ENCODE measurements at regions not wholly inside any gene's neighbourhood (a gene's known extent, or its start where the extent isn't known, plus 50 kb on each side); places are given as distances from the start of the nearest gene placed in this dataset.

DNA sequence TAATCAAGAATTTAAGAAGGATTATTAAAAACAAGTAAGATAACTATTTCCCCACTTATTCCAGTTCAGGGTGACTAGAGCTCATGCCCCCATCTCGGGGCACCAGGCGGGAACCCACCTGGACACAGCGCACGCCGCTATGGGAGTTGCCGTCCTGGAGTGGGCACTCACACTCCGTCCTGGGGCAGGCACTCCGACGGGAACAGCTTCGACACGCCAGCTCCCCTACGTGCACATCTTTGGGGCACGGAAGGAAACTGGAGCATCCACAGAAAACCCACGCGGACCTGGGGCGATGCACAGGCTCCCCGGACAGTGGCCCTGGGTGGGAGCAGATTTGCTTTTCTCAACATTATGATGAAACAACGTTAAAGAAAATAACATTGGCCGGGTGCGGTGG, 52.0 kb upstream of the GATA5 start:
- no peak overlapping the region for H2AFZ ChIP-seq (ENCODE audit: low read depth, low read length)
- H3K4me1 ChIP-seq (ENCODE audit: insufficient read depth, low read length), result peaks cover 6% of the 10 kb centered on the region
- H3K36me3 ChIP-seq (ENCODE audit: insufficient read depth, low read length), result no peaks in the 10 kb centered on the region
- no peaks in the 10 kb centered on the region for H3K9me3 ChIP-seq (ENCODE audit: low read length)
- H3K27me3 ChIP-seq (ENCODE audit: insufficient read depth, low read length), result peaks cover 24% of the 10 kb centered on the region
- no peak overlapping the region for H3K4me3 ChIP-seq (ENCODE audit: low read length)

DNA sequence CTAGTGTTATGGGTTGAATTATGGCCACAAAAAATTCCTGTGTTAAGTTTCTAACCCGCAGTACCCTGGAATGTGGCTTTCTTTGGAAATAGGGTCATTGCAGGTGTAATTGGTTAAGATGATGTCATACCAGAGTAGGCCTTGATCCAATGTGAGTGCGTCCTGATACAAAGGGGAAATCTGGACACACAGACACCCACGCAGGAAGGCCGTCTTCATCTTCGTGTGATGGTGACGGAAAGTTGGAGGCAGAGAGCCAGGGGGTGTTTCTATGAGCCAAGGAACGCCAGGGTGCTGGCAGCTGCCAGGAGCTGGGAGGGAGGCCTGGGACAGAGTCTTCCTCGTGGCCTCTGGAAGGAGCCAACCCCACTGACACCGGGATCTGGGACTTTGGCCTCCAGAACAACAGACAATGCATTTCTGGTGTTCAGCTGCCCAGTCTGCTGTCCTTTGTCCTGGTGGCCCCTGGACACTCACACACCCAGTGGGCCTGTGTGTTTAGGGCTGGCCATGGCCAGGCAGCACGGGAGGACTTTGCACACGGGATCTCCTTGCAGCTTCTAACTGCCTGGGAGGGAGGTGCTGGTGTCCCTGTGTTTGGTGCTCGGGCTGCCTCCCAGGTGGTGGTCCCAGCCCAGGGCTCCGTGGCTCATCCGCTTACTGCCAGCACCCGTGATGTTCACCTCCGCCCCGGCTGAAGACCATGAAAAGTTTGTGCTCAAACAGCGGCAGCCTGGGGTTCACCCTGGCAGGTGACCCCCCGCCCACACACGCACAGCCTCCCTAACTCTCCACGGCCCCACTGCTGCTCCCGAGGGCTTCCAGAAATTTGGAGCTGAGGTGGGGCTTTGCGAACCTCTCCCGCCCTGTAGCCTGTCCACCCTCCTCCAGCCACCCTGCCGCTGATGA, 53.4 kb upstream of the GATA5 start:
- Histone ChIP-seq H3K4me1 (ENCODE audit: insufficient read depth, low read length) (peaks cover 6% of the 10 kb centered on the region), H3K9me3 (ENCODE audit: low read length) (no peaks in the 10 kb centered on the region), H3K4me3 (ENCODE audit: low read length) (no peak overlapping the region), H3K27me3 (ENCODE audit: insufficient read depth, low read length) (peaks cover 25% of the 10 kb centered on the region), H3K36me3 (ENCODE audit: insufficient read depth, low read length) (no peaks in the 10 kb centered on the region), H2AFZ (ENCODE audit: low read depth, low read length) (no peak overlapping the region)

DNA sequence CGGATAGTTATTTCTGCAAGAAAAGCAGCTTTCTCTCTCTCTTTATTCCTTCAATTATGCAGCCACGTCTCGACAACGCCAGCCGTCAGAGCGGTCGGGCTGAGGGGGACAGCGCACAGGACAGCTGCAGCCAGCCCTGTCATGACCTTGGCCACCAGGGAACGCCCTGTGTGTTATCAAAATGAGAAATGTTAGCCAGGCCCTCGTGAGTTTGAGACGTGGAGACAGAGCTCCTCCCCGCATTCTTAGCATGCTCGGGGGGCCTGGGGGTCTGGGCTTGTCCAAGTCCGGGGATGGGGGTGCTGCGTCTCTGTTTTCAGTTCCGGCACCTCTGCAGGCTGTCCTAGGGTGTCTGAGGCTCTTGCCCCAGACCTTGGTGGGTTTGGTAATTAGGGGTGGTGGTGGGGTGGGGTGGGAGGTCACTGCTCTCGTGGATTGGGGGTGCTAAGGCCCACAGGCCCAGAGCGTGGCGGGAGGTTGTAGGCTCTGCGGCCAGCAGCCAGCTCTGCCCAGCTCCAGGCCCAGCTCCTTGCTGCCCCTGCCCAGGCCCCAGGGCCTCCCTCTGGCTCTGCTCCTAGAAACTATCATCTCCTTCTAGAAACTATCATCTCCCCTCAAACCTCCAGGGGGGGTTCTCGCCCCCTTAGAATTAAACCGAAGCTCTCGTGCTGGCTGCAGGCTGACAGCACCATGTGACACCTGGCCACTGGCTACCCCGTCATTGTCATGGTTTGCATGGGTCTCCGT, 54.3 kb upstream of the GATA5 start:
- H3K27me3 ChIP-seq (ENCODE audit: insufficient read depth, low read length), result peaks cover 31% of the 10 kb centered on the region
- H3K4me3 ChIP-seq (ENCODE audit: low read length), result no peak overlapping the region
- H2AFZ ChIP-seq (ENCODE audit: low read depth, low read length), result no peak overlapping the region
- no peaks in the 10 kb centered on the region for H3K36me3 ChIP-seq (ENCODE audit: insufficient read depth, low read length)
- H3K9me3 ChIP-seq (ENCODE audit: low read length), result no peaks in the 10 kb centered on the region
- H3K4me1 ChIP-seq (ENCODE audit: insufficient read depth, low read length), result no peaks in the 10 kb centered on the region

DNA sequence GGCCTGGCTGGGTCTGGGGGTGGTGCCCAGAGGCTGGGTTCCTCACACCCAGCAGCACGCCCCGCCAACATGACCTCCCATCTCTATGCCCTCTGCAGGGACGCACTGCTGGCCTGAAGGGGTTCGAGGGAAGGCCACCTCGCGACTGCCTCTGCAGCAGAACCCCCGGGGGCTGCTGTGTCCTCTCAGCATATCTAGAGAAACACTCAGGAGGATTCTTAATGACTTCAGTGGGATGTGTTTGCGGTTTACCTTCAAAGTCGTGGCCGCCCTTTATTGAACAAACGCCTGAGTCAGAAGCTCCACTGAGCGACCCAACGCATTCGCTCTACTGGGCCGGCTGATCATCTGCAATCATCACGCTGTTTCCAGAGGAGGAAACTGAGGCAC, 54.8 kb upstream of the GATA5 start:
- no peak overlapping the region for H2AFZ ChIP-seq (ENCODE audit: low read depth, low read length)
- H3K9me3 ChIP-seq (ENCODE audit: low read length), result no peaks in the 10 kb centered on the region
- H3K36me3 ChIP-seq (ENCODE audit: insufficient read depth, low read length), result no peaks in the 10 kb centered on the region
- H3K4me3 ChIP-seq (ENCODE audit: low read length), result no peak overlapping the region
- no peaks in the 10 kb centered on the region for H3K4me1 ChIP-seq (ENCODE audit: insufficient read depth, low read length)
- H3K27me3 ChIP-seq (ENCODE audit: insufficient read depth, low read length), result peaks cover 37% of the 10 kb centered on the region

DNA sequence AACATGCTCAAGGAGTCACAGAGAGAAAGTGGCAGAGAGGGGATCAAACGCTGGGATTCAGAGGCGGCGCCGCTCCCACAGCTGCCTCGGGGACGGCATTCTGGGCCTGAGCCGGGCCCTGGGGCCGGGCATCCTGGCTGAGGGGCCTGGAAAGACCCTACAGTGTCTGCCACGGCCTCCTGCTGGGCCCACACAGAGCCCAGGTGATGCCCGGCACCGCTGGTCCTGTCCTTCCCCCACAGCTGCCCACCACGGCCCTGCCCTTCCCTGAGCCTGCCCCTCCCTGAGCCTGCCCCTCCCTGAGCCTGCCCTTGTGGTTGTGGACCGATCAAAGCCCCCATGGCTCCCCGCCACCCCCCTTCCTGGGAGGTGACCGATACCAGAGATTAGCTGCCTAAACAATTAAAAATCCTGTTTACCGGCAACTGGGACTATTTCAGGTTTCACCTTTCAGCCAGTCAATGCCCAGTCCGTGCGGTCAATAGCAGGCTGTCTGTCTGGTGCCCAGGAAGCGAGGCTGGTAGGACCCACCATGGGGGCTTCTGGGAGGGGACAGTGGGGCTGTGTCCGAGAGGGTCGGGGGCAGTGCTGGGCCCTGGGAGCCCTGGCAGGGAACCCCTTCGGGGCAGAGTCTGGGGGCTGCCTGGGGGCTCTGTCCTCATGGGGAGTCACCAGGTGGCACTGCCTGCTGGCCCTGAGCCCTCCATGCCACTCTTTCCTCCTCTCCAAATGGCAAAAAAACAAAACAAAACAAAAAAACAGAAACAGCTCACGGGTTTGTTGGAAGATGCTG, 55.4 kb upstream of the GATA5 start:
- no peaks in the 10 kb centered on the region for H3K9me3 ChIP-seq (ENCODE audit: low read length)
- H3K36me3 ChIP-seq (ENCODE audit: insufficient read depth, low read length), result no peaks in the 10 kb centered on the region
- no peak overlapping the region for H3K4me3 ChIP-seq (ENCODE audit: low read length)
- H3K4me1 ChIP-seq (ENCODE audit: insufficient read depth, low read length), result no peaks in the 10 kb centered on the region
- H2AFZ ChIP-seq (ENCODE audit: low read depth, low read length), result no peak overlapping the region
- peaks cover 41% of the 10 kb centered on the region for H3K27me3 ChIP-seq (ENCODE audit: insufficient read depth, low read length)

DNA sequence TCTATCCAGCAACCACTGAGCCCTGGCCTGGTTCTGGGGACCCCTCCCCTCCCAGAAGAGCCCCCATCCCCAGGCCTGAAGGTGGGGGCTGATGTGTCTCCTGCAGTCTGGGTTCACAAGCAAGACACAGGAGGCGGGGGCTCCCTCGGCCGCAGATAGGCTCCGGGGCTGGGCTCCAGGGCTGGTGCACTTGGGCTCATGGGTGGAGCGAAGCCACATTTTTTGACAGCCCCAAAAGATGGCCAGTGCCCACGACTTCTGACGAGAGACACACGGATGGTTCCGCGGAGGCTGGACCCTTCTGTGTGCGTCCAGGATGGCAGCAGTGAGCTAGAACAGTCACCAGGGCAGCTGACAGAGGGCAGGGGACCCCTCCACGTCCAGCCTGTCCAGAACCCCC, 57.1 kb upstream of the GATA5 start:
- Histone ChIP-seq H3K36me3 (ENCODE audit: insufficient read depth, low read length) (no peaks in the 10 kb centered on the region), H3K4me1 (ENCODE audit: insufficient read depth, low read length) (no peaks in the 10 kb centered on the region), H3K27me3 (ENCODE audit: insufficient read depth, low read length) (peaks cover 41% of the 10 kb centered on the region), H3K9me3 (ENCODE audit: low read length) (no peaks in the 10 kb centered on the region), H3K4me3 (ENCODE audit: low read length) (no peak overlapping the region), H2AFZ (ENCODE audit: low read depth, low read length) (no peak overlapping the region)

DNA sequence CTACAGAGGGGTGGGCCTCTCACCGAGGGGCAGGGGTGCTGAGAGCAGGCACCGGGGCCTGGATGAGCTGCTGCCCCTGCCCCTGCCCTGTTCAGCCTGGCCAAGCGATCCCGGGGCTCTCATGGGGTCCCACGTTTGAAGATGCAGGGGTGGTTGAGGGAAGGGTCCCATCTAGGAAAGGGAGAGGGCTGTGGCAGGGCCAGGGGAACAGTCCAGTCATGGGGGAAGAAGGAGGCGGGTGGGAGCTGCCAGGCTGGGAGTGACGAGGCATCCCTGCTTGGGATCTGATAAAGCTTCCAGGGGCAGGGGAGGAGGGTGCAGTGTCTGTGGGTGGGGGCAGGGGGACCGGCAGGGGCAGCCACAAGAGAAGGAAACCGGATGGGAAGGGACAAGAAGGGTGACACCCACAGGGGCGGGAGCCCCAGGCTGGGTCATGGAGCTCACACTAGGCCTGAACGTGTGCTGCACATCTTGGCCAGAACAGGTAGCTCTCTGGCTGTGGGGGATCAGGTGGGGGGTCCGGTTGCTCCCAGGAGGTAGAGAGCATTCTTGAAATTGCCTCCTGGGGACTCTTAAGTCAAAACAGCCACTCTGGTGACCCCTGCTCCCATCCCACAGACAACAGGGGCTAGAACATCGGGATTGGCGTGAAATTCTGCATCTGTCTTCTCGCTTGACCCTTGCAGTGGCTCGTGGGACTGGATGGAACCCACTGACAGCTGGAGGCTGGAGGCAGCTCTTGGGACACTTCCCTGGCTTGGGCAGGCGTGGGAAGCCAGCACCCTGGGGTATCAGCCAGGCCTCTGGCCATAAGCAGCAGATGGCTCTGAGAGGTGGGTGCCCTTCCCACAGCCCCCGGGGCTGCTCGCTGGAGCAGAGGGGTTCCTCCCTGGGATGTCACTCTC, 58.0 kb upstream of the GATA5 start:
- Histone ChIP-seq H3K4me1 (ENCODE audit: insufficient read depth, low read length) (no peaks in the 10 kb centered on the region), H3K36me3 (ENCODE audit: insufficient read depth, low read length) (no peaks in the 10 kb centered on the region), H3K9me3 (ENCODE audit: low read length) (no peaks in the 10 kb centered on the region), H3K27me3 (ENCODE audit: insufficient read depth, low read length) (peaks cover 41% of the 10 kb centered on the region), H3K4me3 (ENCODE audit: low read length) (no peak overlapping the region), H2AFZ (ENCODE audit: low read depth, low read length) (no peak overlapping the region)

DNA sequence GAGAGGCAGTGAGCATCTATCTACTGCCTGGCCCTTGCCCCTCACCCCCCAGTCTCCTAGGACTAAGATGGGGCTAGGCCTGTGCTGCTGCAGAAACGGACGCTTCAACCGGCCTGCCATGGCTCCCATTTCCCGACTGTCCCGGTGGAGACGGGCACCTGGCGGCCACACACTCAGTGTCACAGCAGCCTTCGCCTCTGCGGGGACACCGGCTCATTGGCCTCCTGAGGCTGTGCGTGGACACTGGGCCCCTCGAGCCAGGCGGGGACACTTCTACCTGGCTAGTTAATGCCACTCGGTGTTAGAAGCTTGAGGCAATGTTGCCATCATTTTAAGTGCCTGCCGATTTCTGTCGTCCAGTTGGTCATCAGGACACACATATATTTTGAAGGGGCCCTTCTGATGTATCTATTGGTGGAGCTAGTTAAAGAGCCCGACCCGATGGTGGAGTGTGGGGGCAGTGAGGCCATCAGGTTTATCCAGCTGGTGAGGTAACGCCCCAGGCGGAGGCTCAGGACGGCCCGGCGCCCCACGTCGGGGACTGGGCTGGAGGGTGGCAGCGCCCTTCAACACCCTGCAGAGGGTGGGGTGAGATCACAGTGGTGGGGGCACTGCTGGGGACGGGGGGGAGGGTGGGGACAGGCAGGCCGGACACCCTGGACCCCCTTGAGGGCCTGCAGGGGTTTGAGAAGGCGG, 58.9 kb upstream of the GATA5 start:
- Histone ChIP-seq H3K4me1 (ENCODE audit: insufficient read depth, low read length) (no peaks in the 10 kb centered on the region), H3K27me3 (ENCODE audit: insufficient read depth, low read length) (peaks cover 42% of the 10 kb centered on the region)

DNA sequence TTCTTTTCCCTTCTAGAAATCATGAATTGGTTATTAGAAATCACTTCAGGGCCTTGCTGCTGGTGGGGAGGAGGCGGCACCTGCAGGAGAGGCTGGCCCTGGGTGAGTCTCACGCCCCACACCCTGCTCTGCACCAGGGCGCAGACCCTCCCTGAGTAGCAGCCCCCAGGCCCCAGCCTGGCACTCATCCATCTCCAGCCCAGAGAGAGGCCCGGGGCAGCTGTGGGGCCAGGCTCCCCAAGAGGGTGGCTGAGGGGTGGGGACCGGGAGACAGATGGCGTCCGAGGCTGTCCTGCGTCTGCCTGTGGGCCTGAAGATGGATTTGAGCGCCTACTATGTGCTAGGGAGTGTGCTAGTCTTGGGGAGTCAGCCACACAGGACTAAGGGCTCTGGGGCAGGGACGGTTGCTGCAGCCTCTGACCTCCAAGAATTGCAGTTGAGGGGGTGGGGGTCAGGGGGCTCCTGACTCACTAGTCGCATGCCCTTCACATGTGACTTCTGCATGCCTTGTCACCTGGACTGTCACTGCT, 59.6 kb upstream of the GATA5 start:
- no peak overlapping the region for H3K4me3 ChIP-seq (ENCODE audit: low read length)
- no peaks in the 10 kb centered on the region for H3K36me3 ChIP-seq (ENCODE audit: insufficient read depth, low read length)
- H2AFZ ChIP-seq (ENCODE audit: low read depth, low read length), result no peak overlapping the region
- H3K27me3 ChIP-seq (ENCODE audit: insufficient read depth, low read length), result peaks cover 43% of the 10 kb centered on the region
- no peaks in the 10 kb centered on the region for H3K4me1 ChIP-seq (ENCODE audit: insufficient read depth, low read length)
- no peaks in the 10 kb centered on the region for H3K9me3 ChIP-seq (ENCODE audit: low read length)

More for the DNA sequence above, 58.9 kb upstream of the GATA5 start:
- Histone ChIP-seq H2AFZ (ENCODE audit: low read depth, low read length) (no peak overlapping the region), H3K36me3 (ENCODE audit: insufficient read depth, low read length) (no peaks in the 10 kb centered on the region), H3K4me3 (ENCODE audit: low read length) (no peak overlapping the region), H3K9me3 (ENCODE audit: low read length) (no peaks in the 10 kb centered on the region)

DNA sequence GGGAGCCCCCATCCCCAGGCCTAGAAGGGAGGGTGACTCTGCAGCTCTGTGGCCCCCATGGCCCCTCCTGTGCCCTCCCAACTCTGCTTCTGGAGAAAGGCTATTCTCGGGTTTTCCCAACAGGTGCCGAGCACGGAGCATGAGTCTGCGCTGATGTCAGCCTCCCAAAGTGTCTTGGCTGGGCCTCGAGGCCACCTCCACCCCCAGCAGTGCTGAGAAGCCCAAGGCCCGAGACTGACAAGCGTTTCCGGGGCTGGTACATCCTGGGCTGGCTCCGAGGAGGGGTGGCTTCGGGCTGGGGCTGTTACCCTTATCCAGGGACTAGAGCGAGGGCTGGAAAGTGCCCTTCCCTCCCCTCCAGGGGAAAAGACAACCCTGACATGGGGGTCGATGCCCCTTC, 60.2 kb upstream of the GATA5 start:
- no peak overlapping the region for H2AFZ ChIP-seq (ENCODE audit: low read depth, low read length)
- H3K4me1 ChIP-seq (ENCODE audit: insufficient read depth, low read length), result no peaks in the 10 kb centered on the region
- H3K4me3 ChIP-seq (ENCODE audit: low read length), result no peak overlapping the region
- no peaks in the 10 kb centered on the region for H3K9me3 ChIP-seq (ENCODE audit: low read length)
- peaks cover 38% of the 10 kb centered on the region for H3K27me3 ChIP-seq (ENCODE audit: insufficient read depth, low read length)
- no peaks in the 10 kb centered on the region for H3K36me3 ChIP-seq (ENCODE audit: insufficient read depth, low read length)

DNA sequence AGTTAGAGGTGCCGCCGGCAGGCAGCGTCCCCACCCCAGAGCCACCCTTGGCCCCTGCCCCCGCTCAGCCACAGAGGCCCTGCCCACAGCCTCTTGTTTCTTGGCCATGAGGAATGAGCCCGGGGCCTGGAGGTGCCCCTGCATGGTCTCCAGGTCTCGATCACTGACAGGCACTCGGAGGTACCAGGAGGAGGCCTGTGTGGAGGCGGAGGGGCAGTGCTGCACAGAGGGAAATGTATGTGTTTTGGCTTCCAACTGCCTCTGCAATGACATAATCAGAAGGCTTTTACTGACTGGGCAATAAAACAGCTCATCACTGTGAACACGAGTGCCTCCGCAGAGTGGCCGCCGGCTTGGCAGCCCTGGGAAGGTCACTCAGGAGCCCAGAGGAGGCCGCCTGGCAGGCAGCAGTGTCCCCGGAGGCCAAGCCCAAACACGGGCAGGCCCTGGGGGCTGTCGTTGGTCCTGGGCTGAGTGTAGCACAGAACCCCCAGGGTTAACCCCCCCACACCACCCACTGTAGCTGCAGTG, 61.1 kb upstream of the GATA5 start:
- Histone ChIP-seq H3K27me3 (ENCODE audit: insufficient read depth, low read length) (peaks cover 30% of the 10 kb centered on the region), H3K9me3 (ENCODE audit: low read length) (peaks cover 3% of the 10 kb centered on the region), H3K4me3 (ENCODE audit: low read length) (no peak overlapping the region), H3K36me3 (ENCODE audit: insufficient read depth, low read length) (no peaks in the 10 kb centered on the region), H2AFZ (ENCODE audit: low read depth, low read length) (no peak overlapping the region), H3K4me1 (ENCODE audit: insufficient read depth, low read length) (no peaks in the 10 kb centered on the region)
